H1 (cell line): ENCODE measurements at regions not wholly inside any gene's neighbourhood (a gene's known extent, or its start where the extent isn't known, plus 50 kb on each side); places are given as distances from the start of the nearest gene placed in this dataset.

Experiments used
- CTCF ChIA-PET: fragments of 300-600 bp; sonication (Branson Sonifier 250); formaldehyde crosslinking; loops from one replicate; lab custom pipeline; 2021; ENCODE audit not compliant: partially characterized antibody; lab: Charles Lee
- POLR2A ChIA-PET: fragments of 300-600 bp; sonication (Branson Sonifier 250); formaldehyde crosslinking; loops from one replicate; lab custom pipeline; 2021; ENCODE audit warnings: inconsistent platforms; ENCODE audit not compliant: partially characterized antibody; lab: Charles Lee
- DNase-seq, 2 experiments: peaks; one replicate each; pipeline versions ENCODE4 v3.0.0 to v3.0.0-alpha.2; 2010 to 2022; ENCODE audit warnings: low spot score in 2 of 2, low read depth in 1 of 2, mixed read lengths in 1 of 2
- FAIRE-seq: peaks from 2 replicates; lab custom pipeline; 2011; peaks lifted over from hg19 to GRCh38; lab: Jason Lieb, UNC
- H2AFZ ChIP-seq: 2 replicates; pipeline ENCODE4 v1.8.1; 2012; ENCODE audit warnings: low read length, inconsistent platforms
- H2AK5ac ChIP-seq: 2 replicates; pipeline ENCODE4 v1.6.1; 2013; ENCODE audit warnings: low read depth, low read length
- H2BK120ac ChIP-seq: replicated peaks from 2 replicates; pipeline ENCODE3; 2013; ENCODE audit warnings: low read depth, low read length, inconsistent platforms
- H2BK12ac ChIP-seq: 2 replicates; pipeline ENCODE4 v1.6.1; 2013; ENCODE audit warnings: low read depth, low read length
- H2BK15ac ChIP-seq: 2 replicates; pipeline ENCODE4 v1.6.1; 2013; ENCODE audit warnings: low read length
- H2BK20ac ChIP-seq: 2 replicates; pipeline ENCODE4 v1.6.1; 2013; ENCODE audit warnings: low read length
- H2BK5ac ChIP-seq: 2 replicates; pipeline ENCODE4 v1.6.1; 2013; ENCODE audit warnings: low read depth, low read length
- H3K14ac ChIP-seq: 2 replicates; pipeline ENCODE4 v1.6.1; 2013; ENCODE audit warnings: inconsistent platforms; ENCODE audit not compliant: insufficient read length
- H3K18ac ChIP-seq: 2 replicates; pipeline ENCODE4 v1.6.1; 2013; ENCODE audit warnings: low read length; ENCODE audit errors: extremely low read depth
- H3K23ac ChIP-seq: 2 replicates; pipeline ENCODE4 v1.6.1; 2013; ENCODE audit warnings: inconsistent platforms; ENCODE audit not compliant: insufficient read length
- H3K23me2 ChIP-seq: 2 replicates; pipeline ENCODE4 v1.6.1; 2013; ENCODE audit warnings: low read depth, low read length
- H3K27ac ChIP-seq: 2 replicates; pipeline ENCODE4 v1.6.1; 2011; ENCODE audit warnings: low read depth, low read length, inconsistent platforms
- H3K27me3 ChIP-seq, 4 experiments: replicated peaks in 1 of 4; 1 replicate in 1 of 4; 2 replicates in 3 of 4; pipeline versions ENCODE4 v1.6.1 to v1.8.1; 2011 to 2013; ENCODE audit warnings: low read length in 3 of 4, mild to moderate bottlenecking in 3 of 4, inconsistent platforms in 2 of 4, mixed read lengths in 2 of 4, moderate library complexity in 1 of 4; ENCODE audit not compliant: control insufficient read depth in 3 of 4, insufficient read depth in 3 of 4; ENCODE audit errors: extremely low read depth in 1 of 4
- H3K36me3 ChIP-seq, 4 experiments: 2 replicates each; pipeline versions ENCODE4 v1.6.1 to v1.8.1; 2011 to 2013; ENCODE audit warnings: mild to moderate bottlenecking in 4 of 4, low read length in 3 of 4, moderate library complexity in 2 of 4, control low read depth in 1 of 4, inconsistent platforms in 1 of 4; ENCODE audit not compliant: insufficient read depth in 4 of 4, control insufficient read depth in 2 of 4
- H3K4ac ChIP-seq: replicated peaks from 2 replicates; pipeline ENCODE3; 2013; ENCODE audit warnings: low read length, low read depth, mixed read lengths, inconsistent platforms; ENCODE audit not compliant: insufficient read length
- H3K4me1 ChIP-seq, 4 experiments: replicated peaks in 1 of 4; 1 replicate in 1 of 4; 2 replicates in 3 of 4; pipeline versions ENCODE4 v1.6.1 to v1.8.1; 2011 to 2013; ENCODE audit warnings: low read length in 3 of 4, inconsistent platforms in 2 of 4, mixed read lengths in 1 of 4; ENCODE audit not compliant: insufficient read depth in 4 of 4, control insufficient read depth in 3 of 4
- H3K4me2 ChIP-seq, 2 experiments: 2 replicates each; pipeline versions ENCODE4 v1.6.1 to v1.8.1; 2011 to 2013; ENCODE audit warnings: low read depth in 2 of 2, low read length in 2 of 2, control low read depth in 1 of 2, inconsistent platforms in 1 of 2, mild to moderate bottlenecking in 1 of 2; ENCODE audit not compliant: insufficient read depth in 1 of 2
- H3K4me3 ChIP-seq, 4 experiments: fragments of 200-600, 300-600 bp in 1 of 4; sonication (generic), shearing (Covaris generic), sonication (Bioruptor Twin) in 1 of 4; 2 replicates each; pipeline versions ENCODE4 v1.5.1 to v1.8.1; 2011 to 2016; ENCODE audit warnings: low read length in 4 of 4, low read depth in 3 of 4, control low read depth in 2 of 4, inconsistent platforms in 2 of 4, mild to moderate bottlenecking in 2 of 4, mixed read lengths in 1 of 4, moderate library complexity in 1 of 4; ENCODE audit not compliant: insufficient read depth in 2 of 4; ENCODE audit errors: extremely low read depth in 1 of 4
- H3K56ac ChIP-seq: replicated peaks from 2 replicates; pipeline ENCODE3; 2013; ENCODE audit warnings: low read depth, mild to moderate bottlenecking, mixed read lengths, low read length, inconsistent platforms; ENCODE audit not compliant: insufficient read length
- H3K79me1 ChIP-seq: 2 replicates; pipeline ENCODE4 v1.6.1; 2013; ENCODE audit warnings: low read depth, low read length, control low read depth
- H3K79me2 ChIP-seq, 2 experiments: 2 replicates each; pipeline versions ENCODE4 v1.6.1 to v1.8.1; 2012 to 2013; ENCODE audit warnings: low read length in 2 of 2, mild to moderate bottlenecking in 2 of 2, inconsistent platforms in 1 of 2; ENCODE audit not compliant: insufficient read depth in 2 of 2, control insufficient read depth in 1 of 2
- H3K9ac ChIP-seq, 4 experiments: replicated peaks in 1 of 4; 1 replicate in 1 of 4; 2 replicates in 3 of 4; pipeline versions ENCODE4 v1.6.1 to v1.8.1; 2011 to 2013; ENCODE audit warnings: low read depth in 3 of 4, low read length in 3 of 4, control low read depth in 2 of 4, mild to moderate bottlenecking in 2 of 4, moderate library complexity in 2 of 4, inconsistent platforms in 1 of 4; ENCODE audit errors: extremely low read depth in 1 of 4
- H3K9me3 ChIP-seq, 2 experiments: 2 replicates each; pipeline versions ENCODE4 v1.6.1 to v1.8.1; 2012 to 2013; ENCODE audit warnings: mild to moderate bottlenecking in 2 of 2, moderate library complexity in 2 of 2, control low read depth in 1 of 2, inconsistent platforms in 1 of 2, low read depth in 1 of 2, low read length in 1 of 2, mixed read lengths in 1 of 2; ENCODE audit not compliant: insufficient read depth in 2 of 2
- H4K20me1 ChIP-seq, 2 experiments: replicated peaks in 1 of 2; 2 replicates each; pipeline versions ENCODE3 to v1.8.1; 2011 to 2013; ENCODE audit warnings: inconsistent platforms in 2 of 2, low read length in 2 of 2, mild to moderate bottlenecking in 1 of 2; ENCODE audit not compliant: insufficient read depth in 2 of 2, control insufficient read depth in 1 of 2
- H4K5ac ChIP-seq: 2 replicates; pipeline ENCODE4 v1.6.1; 2013; ENCODE audit warnings: low read length, low read depth, mixed read lengths, inconsistent platforms; ENCODE audit not compliant: insufficient read length
- H4K8ac ChIP-seq: 2 replicates; pipeline ENCODE4 v1.8.0; 2013; ENCODE audit warnings: mild to moderate bottlenecking, moderate library complexity, low read length, inconsistent platforms; ENCODE audit not compliant: insufficient read depth; ENCODE audit errors: extremely low read depth
- H4K91ac ChIP-seq: replicated peaks from 2 replicates; pipeline ENCODE3; 2013; ENCODE audit warnings: low read length, mixed read lengths, inconsistent platforms; ENCODE audit not compliant: insufficient read length
- GTF2F1 ChIP-seq: IDR thresholded peaks from 2 replicates; pipeline ENCODE4 v1.6.1; 2012; ENCODE audit warnings: low read depth, low read length, improper control_type of control experiment, borderline replicate concordance
- ZNF274 ChIP-seq: IDR thresholded peaks from 2 replicates; pipeline ENCODE4 v1.7.0; 2012; ENCODE audit warnings: low read length, borderline replicate concordance; ENCODE audit errors: extremely low read depth

- Histone ChIP-seq H3K9me3 (no peaks in the 10 kb centered on the region), H3K4me3 (no peak overlapping the region), H3K56ac (no peak overlapping the region), H3K9ac (no peak overlapping the region), H3K36me3 (no peaks in the 10 kb centered on the region), H3K79me2 (no peaks in the 10 kb centered on the region), H4K8ac (no peak overlapping the region), H2BK20ac (no peak overlapping the region), H4K91ac (no peak overlapping the region), H2BK120ac (no peak overlapping the region), H3K14ac (no peak overlapping the region), H3K27ac (no peak overlapping the region), H3K23ac (no peak overlapping the region), H3K27me3 (no peaks in the 10 kb centered on the region), H2AFZ (no peak overlapping the region), H2AK5ac (no peak overlapping the region), H4K5ac (no peak overlapping the region), H2BK12ac (no peak overlapping the region), H4K20me1 (no peaks in the 10 kb centered on the region), H2BK15ac (no peak overlapping the region), H3K18ac (no peak overlapping the region), H3K4me2 (no peak overlapping the region), H2BK5ac (no peak overlapping the region), H3K4ac (no peak overlapping the region), H3K79me1 (no peaks in the 10 kb centered on the region), H3K4me1 (no peaks in the 10 kb centered on the region), H3K23me2 (no peaks in the 10 kb centered on the region)
- DNase-seq, result no peak
- FAIRE-seq, result no peak
- POLR2A ChIA-PET, result no interaction called here
- CTCF ChIA-PET, result no interaction called here
- no peak for TF ChIP-seq GTF2F1
- TF ChIP-seq ZNF274, result no peak
Observed at GRCh38 chrY:17259497-17259896, 620.5 kb downstream of the CDY2B start.
